SIG-M5 (cell line): ENCODE measurements at regions not wholly inside any gene's neighbourhood (a gene's known extent, or its start where the extent isn't known, plus 50 kb on each side); places are given as distances from the start of the nearest gene placed in this dataset.
"Not testable (repeated sequence)": the region's sequence is repeated elsewhere in the genome, so short reads cannot be mapped to it uniquely, and the experiment has no call there.

Experiments used
- DNase-seq: peaks from one replicate; lab custom pipeline; 2025; lab: John Stamatoyannopoulos, UW

DNA sequence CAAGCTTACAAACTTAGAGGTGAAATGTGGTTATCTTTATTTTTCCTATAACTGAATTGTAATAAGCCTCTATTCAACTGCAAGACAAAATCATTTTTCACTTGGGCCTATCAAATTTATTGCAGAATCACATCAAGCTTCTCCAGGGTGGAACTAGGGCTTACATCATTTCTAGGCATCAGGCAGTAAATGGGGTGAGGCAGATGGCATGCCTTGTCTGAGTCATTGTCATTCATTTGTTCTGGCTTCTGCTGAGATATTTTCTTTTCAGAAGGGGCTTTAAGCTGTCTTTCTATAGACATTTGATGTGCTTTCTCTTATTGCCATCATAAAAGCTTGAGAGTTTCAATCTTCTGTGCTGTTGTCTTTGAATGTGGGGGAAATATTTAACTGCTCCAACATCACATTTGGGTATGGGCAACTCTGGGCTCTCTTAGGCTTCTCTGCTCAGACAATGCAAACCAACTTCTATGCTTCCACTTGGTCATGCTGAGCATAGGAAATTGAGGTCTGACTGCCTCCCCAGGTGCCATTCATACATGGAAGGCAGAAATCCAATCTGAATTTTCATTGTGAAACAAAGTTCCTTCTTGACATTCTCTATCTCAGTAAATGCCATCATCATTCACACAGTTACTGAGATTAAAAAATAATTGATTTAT, 225.8 kb upstream of the GIMD1 start:
- DNase-seq, result no peak

DNA sequence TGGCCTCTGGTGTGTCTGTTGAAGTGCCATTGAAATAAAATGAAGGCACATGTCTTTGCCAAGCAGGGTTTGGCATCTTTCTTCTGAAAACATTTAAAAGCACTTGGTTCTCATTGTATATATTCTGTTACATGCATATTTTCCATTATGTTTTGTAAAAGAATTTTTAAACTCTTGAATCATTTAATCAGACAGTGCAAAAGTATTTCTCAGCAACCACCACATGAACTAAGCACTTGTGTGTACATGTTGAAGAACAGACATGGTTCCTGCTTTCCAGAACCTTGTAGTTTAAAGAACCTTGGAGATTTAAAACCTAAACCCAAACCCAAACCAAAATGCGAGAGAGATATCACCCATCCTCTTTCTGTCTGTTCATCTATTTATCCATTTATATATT, 220.3 kb upstream of the GIMD1 start:
- no peak for DNase-seq

GRCh38 chr4:106587558-106587957, 219.0 kb upstream of the GIMD1 start:
- no peak for DNase-seq

DNA sequence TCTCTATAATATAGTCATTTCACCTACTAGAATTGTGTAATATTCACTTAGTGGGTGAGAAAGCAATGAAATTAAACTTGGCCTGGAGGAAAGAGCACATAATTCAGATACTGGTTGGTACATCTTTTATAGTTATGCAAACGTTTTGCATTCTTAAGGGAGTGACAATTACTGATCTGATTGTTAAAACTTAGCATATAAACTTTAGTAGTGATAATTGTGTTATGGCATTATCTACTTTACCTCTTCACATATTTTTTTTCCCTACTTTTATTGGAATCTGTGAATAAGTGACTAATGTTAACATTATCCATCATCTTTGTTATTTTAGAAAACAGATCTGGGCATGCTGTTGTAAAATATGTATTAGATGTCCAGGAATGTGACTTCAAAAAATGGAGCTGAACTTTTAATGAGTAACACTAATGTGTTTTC, 217.4 kb upstream of the GIMD1 start:
- no peak for DNase-seq

GRCh38 chr4:106584337-106584989, 215.9 kb upstream of the GIMD1 start:
- DNase-seq, result no peak

DNA sequence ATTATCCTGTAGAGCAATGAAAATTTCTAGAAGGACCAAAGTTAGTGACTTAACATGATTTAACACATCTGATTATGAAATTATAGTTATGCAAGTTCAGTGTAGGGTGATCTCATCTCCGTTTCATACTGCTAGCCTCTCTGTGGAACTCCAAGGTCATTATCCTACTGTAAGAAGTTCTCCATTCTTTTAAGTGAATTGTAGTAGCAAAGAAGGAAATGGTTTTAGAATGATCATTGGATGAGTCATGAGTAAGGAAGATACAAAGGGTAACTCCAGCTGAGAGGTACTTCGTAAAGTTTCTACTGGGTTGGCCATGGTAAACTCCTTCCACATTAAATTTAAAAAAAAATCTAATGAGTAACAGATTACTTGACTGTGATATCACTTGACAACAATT, 215.0 kb upstream of the GIMD1 start:
- DNase-seq, result no peak

GRCh38 chr4:106583108-106583507, 214.5 kb upstream of the GIMD1 start:
- no peak for DNase-seq

GRCh38 chr4:106582103-106582502, 213.5 kb upstream of the GIMD1 start:
- DNase-seq, result no peak

GRCh38 chr4:106579236-106579635, 210.7 kb upstream of the GIMD1 start:
- no peak for DNase-seq

DNA sequence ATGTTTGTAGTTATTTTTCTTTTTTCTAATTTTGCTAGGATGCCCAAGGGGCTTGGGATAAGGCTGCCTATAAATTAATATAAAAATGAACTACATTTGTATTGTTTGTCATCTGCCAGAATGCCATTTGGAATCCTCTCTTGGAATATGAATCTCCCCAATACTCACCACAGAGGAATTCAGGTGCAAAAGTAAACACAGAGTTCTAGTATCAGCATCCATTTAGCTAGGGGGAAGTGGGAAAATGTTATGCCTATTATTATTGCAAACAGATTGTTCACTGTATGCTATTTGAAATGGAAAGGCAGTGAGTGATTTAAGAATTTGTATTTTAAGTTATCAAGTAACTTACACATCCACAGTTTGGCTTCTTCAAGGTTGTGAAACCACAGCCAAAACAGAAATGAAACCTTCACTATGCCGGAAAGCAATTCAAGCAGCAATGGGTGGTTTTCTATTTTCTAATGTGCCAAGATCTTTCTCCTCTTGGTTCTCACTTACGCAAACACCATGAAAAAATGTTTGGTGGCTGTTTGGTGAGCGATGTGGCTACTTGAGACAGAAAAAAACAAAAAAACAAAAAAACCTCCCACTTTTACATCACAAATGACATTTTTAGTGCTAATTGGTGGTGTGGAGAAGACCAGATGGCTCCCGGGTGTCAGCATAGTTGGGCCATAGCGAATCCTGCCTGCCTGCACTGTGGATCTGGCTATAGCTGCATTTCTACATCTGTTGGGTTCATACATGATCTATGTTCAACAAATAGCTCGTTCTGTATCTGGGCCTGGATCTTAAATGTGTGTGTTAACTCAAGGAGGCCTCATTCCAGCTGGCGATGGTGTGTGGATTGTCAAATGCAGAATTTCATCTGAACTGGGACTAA, 200.8 kb upstream of the GIMD1 start:
- no peak for DNase-seq

DNA sequence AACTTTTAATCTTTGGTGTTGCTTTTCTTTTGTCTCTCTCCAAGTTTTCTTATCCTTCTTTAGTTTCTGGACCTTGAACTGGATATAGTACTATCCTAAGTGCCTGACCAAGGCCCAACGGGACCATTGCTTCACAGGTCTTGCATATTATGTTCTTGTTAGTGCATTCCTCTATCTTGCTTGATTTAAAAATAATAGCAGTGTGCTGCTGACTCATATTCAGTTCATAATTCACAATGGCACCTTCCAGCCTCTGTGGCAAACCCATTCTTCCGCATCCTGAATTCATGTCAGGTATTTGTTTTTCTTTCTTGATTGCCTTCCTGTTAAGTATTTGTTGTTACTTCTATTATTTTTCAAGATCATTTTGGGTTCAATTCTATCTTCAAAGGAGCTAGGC, 197.1 kb upstream of the GIMD1 start:
- no peak for DNase-seq

GRCh38 chr4:106563637-106564036, 195.1 kb upstream of the GIMD1 start:
- not testable (repeated sequence) for DNase-seq

- DNase-seq, result no peak
These were observed 183.1 kb upstream of the GIMD1 start for GRCh38 chr4:106551724-106552123.

DNA sequence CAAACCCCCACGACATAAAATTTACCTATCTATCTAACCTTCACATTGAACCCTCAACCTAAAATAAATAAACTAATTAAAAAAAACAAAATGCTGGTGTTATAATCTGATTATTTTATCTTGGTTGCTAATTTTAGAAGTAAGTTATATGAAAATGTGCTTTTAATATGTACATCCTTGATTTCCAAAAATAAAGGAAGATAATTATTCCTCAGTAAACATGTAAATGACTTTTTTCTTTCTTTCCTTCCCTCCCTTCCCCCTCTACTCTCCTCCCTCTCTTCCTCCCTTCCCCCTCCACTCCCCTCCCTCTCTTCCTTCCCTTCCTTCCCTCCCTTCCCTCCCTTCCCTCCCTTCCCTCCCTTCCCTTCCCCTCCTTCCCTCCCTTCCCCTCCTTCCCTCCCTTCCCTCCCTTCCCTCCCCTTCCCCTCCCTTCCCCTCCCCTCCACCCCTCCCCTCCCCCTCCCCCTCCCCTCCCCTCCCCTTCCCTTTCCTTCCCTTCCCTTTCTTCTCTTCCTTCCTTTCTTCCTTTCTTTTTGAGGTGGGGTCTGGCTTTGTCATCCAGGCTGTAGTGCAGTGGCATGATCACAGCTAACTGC, 180.0 kb upstream of the GIMD1 start:
- DNase-seq, result no peak

GRCh38 chr4:106546370-106546769, 177.8 kb upstream of the GIMD1 start:
- no peak for DNase-seq

DNA sequence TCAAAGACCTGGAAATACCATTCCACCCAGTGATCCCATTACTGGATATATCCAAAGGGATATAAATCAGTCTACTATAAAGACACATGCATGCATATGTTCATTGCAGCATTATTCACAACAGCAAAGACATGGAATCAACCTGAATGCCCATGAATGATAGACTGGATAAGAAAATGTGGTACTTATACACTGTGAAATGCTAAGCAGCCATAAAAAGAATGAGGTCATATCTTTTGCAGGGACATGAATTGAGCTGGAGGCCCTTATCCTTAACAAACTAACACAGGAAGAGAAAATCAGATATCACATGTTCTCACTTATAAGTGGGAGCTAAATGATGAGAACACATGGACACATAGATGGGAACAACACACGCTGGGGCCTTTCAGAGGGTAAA, 174.0 kb upstream of the GIMD1 start:
- DNase-seq, result not testable (repeated sequence)

- DNase-seq, result no peak
These were observed 172.7 kb upstream of the GIMD1 start for GRCh38 chr4:106541253-106541652.

- no peak for DNase-seq
These were observed 162.2 kb upstream of the GIMD1 start for GRCh38 chr4:106530821-106531220.

GRCh38 chr4:106530024-106530361, 161.4 kb upstream of the GIMD1 start:
- DNase-seq, result no peak

GRCh38 chr4:106529348-106530023, 160.9 kb upstream of the GIMD1 start:
- DNase-seq, result no peak

DNA sequence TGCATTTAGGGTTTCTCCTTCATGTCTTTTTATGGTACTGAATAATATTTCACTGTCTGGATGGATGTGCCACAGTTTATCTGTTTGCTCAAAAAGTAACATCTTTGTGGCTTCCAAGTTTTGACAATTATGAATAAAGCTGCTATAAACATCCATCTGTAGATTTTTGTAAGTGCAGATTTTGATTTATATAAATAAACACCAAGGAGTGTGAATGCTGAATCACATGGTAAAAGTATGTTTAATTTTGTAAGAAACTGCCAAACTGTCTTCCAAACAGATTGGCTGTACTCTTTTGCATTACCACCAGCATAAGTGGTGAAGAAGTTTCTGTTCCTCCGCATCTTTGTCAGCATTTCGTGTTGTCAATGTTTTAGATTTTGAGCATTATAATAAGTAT, 158.7 kb upstream of the GIMD1 start:
- DNase-seq, result no peak

- DNase-seq, result not testable (repeated sequence)
These were observed 156.8 kb upstream of the GIMD1 start for GRCh38 chr4:106525425-106525824.
